Endothelial cell of umbilical vein (primary cell): ENCODE measurements at regions not wholly inside any gene's neighbourhood (a gene's known extent, or its start where the extent isn't known, plus 50 kb on each side); places are given as distances from the start of the nearest gene placed in this dataset.

Source experiments
- EZH2 ChIP-seq: IDR thresholded peaks from 2 replicates; pipeline ENCODE4 v1.6.1; 2012; ENCODE audit warnings: borderline replicate concordance, low read depth, mild to moderate bottlenecking, moderate library complexity, low read length, inconsistent platforms; ENCODE audit not compliant: severe bottlenecking
- FOS ChIP-seq: IDR thresholded peaks from 2 replicates; pipeline ENCODE4 v1.6.1; 2011; ENCODE audit warnings: mild to moderate bottlenecking, low read length, moderate library complexity, borderline replicate concordance; ENCODE audit not compliant: insufficient read depth
- GATA2 ChIP-seq: IDR thresholded peaks from 2 replicates; pipeline ENCODE4 v1.7.0; 2011; ENCODE audit warnings: low read depth, mild to moderate bottlenecking, moderate library complexity, mixed read lengths, low read length; ENCODE audit not compliant: insufficient read length, insufficient read depth
- JUN ChIP-seq: IDR thresholded peaks from 2 replicates; pipeline ENCODE4 v1.6.1; 2011; ENCODE audit warnings: borderline replicate concordance, low read depth; ENCODE audit not compliant: insufficient read length, insufficient read depth
- MAX ChIP-seq: IDR thresholded peaks from 2 replicates; pipeline ENCODE4 v1.6.1; 2011; ENCODE audit not compliant: insufficient read depth, insufficient read length
- MYC ChIP-seq: IDR thresholded peaks from one replicate; pipeline ENCODE4 v1.6.1; 2011; ENCODE audit warnings: mild to moderate bottlenecking, low read depth, low read length
- POLR2A ChIP-seq: IDR thresholded peaks from 2 replicates; pipeline ENCODE4 v1.6.1; 2012; ENCODE audit warnings: low read depth, mild to moderate bottlenecking, control low read depth, low read length
- POLR2AphosphoS5 ChIP-seq: IDR thresholded peaks from 2 replicates; pipeline ENCODE4 v1.6.1; 2012; ENCODE audit warnings: low read depth, mild to moderate bottlenecking, control low read depth, low read length, moderate library complexity; ENCODE audit not compliant: insufficient read depth
- TF ChIP-seq, protein P1 (sequence below), 2 donors: IDR thresholded peaks; 1 replicate in 1 of 2; 2 replicates in 1 of 2; pipeline ENCODE4 v1.5.1; 2011; ENCODE audit warnings: low read length in 2 of 2, mild to moderate bottlenecking in 2 of 2, moderate library complexity in 2 of 2, control low read depth in 1 of 2, inconsistent platforms in 1 of 2, low read depth in 1 of 2; ENCODE audit not compliant: insufficient read depth in 1 of 2; ENCODE audit errors: extremely low read depth in 1 of 2

- TF ChIP-seq, protein P1, sequence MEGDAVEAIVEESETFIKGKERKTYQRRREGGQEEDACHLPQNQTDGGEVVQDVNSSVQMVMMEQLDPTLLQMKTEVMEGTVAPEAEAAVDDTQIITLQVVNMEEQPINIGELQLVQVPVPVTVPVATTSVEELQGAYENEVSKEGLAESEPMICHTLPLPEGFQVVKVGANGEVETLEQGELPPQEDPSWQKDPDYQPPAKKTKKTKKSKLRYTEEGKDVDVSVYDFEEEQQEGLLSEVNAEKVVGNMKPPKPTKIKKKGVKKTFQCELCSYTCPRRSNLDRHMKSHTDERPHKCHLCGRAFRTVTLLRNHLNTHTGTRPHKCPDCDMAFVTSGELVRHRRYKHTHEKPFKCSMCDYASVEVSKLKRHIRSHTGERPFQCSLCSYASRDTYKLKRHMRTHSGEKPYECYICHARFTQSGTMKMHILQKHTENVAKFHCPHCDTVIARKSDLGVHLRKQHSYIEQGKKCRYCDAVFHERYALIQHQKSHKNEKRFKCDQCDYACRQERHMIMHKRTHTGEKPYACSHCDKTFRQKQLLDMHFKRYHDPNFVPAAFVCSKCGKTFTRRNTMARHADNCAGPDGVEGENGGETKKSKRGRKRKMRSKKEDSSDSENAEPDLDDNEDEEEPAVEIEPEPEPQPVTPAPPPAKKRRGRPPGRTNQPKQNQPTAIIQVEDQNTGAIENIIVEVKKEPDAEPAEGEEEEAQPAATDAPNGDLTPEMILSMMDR (IDR thresholded peaks at IDR 0.05; ENCODE audit: extremely low read depth in 1 of 2, insufficient read depth in 1 of 2, low read depth in 1 of 2, low read length in 2 of 2), result no peak
- no peak for TF ChIP-seq JUN
- no peak for TF ChIP-seq EZH2
- no peak for TF ChIP-seq MYC
- TF ChIP-seq POLR2A, result no peak
- TF ChIP-seq POLR2AphosphoS5, result no peak
- no peak for TF ChIP-seq MAX
- TF ChIP-seq GATA2, result no peak
- no peak for TF ChIP-seq FOS
Measured at GRCh38 chr15:57885435-57885834, 178.9 kb downstream of the POLR2M start.
